ENCODE measurements at regions not wholly inside any gene's neighbourhood (a gene's known extent, or its start where the extent isn't known, plus 50 kb on each side); places are given as distances from the start of the nearest gene placed in this dataset.

DNA sequence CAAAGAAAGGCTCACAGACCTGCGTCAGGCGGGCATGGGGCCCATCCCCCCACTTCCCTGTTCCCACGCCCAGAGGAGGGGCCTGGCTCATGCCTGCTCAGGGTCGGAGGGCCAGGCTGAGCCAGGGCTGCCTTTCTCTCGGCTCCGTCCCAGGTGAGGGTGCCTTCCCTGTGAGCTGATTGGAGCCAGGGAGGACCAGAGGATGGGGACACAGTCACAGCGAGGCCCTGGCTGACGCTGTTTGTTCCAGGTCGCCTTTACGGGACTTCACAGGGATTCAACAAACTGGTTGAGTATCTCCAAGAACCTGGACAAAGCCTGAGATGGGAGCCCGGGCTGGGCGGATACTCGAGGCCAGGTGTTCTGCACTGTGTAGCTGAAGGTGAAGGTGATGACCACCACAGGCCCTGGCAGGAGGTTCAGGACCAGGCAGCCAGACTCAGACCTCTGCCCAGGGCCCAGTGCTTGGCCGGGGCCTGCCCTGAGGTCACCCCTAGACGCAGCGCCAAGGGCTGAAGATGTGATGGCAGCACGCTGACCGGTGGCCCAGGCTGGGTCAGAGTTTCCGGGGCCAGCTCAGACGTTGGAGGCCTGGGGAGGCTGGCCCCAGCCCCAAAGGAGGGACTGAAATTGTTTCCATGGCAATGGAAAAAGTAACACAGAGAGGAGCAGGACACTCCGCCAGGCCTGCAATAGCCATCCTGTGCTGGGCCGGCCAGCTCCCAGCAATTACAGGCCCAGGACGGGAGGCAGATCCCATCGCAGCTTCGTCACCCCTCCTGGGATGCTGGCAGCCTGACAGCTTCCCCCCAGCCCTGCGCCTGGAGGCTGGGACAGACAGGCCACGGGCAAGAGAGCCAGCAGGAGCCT, 65.3 kb upstream of the ADAMTS2 start:
- Histone ChIP-seq H3K27me3 (ENCODE audit: control insufficient read depth in 2 of 2, insufficient read depth in 2 of 2, low read length in 2 of 2) (no peaks in the 10 kb centered on the region), H3K79me2 (ENCODE audit: insufficient read depth, low read length) (no peaks in the 10 kb centered on the region), H3K4me2 (replicated peaks; ENCODE audit: extremely low read depth, low read length, poor library complexity, severe bottlenecking) (no peak overlapping the region), H3K27ac (ENCODE audit: low read depth in 1 of 2, low read length in 2 of 2) (no peak overlapping the region), H3K4me1 (ENCODE audit: control insufficient read depth in 1 of 2, insufficient read depth in 2 of 2, low read length in 2 of 2) (no peaks in the 10 kb centered on the region), H4K20me1 (ENCODE audit: insufficient read depth, low read length) (no peaks in the 10 kb centered on the region), H3K36me3 (replicated peaks in 1 of 2; ENCODE audit: control insufficient read depth in 1 of 2, insufficient read depth in 2 of 2, low read length in 2 of 2) (no peaks in the 10 kb centered on the region), H3K4me3 (replicated peaks in 1 of 3; ENCODE audit: low read depth in 2 of 3, low read length in 3 of 3) (no peak overlapping the region), H3K9ac (ENCODE audit: insufficient read depth, low read length, poor library complexity, severe bottlenecking) (no peak overlapping the region), H3K9me3 (replicated peaks in 1 of 2; ENCODE audit: control insufficient read depth in 1 of 2, insufficient read depth in 1 of 2, low read length in 2 of 2) (no peaks in the 10 kb centered on the region), H2AFZ (ENCODE audit: insufficient read depth, low read depth, low read length, poor library complexity, severe bottlenecking) (no peak overlapping the region)
- no peaks in the 10 kb centered on the region for H3K4me1 Mint-ChIP-seq
- no peak overlapping the region for H3K4me3 Mint-ChIP-seq
- H3K27ac Mint-ChIP-seq = no peak overlapping the region
- H3K36me3 Mint-ChIP-seq = no peaks in the 10 kb centered on the region
- peaks cover 4 to 5% (median 4%) of the 10 kb centered on the region in 3 donors for H3K27me3 Mint-ChIP-seq (ENCODE audit: low read depth in 3 of 3)
- peaks cover 0 to 4% (median 0%) of the 10 kb centered on the region in 7 donors for H3K9me3 Mint-ChIP-seq
- DNase-seq = peak in 1 of 3 donors; percentile 2
- intact Hi-C loops (cut with micrococcal nuclease) = no loop called here
- TF ChIP-seq, protein P1, sequence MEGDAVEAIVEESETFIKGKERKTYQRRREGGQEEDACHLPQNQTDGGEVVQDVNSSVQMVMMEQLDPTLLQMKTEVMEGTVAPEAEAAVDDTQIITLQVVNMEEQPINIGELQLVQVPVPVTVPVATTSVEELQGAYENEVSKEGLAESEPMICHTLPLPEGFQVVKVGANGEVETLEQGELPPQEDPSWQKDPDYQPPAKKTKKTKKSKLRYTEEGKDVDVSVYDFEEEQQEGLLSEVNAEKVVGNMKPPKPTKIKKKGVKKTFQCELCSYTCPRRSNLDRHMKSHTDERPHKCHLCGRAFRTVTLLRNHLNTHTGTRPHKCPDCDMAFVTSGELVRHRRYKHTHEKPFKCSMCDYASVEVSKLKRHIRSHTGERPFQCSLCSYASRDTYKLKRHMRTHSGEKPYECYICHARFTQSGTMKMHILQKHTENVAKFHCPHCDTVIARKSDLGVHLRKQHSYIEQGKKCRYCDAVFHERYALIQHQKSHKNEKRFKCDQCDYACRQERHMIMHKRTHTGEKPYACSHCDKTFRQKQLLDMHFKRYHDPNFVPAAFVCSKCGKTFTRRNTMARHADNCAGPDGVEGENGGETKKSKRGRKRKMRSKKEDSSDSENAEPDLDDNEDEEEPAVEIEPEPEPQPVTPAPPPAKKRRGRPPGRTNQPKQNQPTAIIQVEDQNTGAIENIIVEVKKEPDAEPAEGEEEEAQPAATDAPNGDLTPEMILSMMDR (IDR thresholded peaks at IDR 0.05) = no peak
- 97% methylated on average over 26 of the region's 27 CpGs for WGBS (ENCODE audit: insufficient coverage)

DNA sequence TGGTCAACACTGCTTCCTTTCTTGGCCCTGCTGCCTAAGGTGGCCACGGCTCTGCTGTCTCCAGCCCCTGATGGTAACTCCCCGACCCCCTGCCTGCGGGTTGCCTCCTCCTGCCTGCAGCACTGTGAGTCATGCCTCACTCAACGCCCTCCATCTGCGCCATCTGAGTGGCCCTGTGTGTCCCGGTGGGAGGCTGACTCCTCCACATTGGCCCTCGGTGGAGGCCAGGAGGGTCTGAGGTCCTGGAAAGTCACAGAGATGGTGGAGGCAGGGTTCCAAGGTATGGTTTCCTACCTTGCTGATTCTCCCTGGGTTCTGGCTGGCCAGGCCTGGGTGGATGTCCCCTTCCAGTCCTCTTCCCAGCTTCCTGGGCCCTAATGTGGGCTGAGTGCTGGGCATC, 64.5 kb upstream of the ADAMTS2 start:
- Mint-ChIP-seq H3K4me3 (no peak overlapping the region), H3K27me3 (ENCODE audit: low read depth in 3 of 3) (peaks cover under 1 to 4% (median 2%) of the 10 kb centered on the region in 3 donors), H3K4me1 (no peaks in the 10 kb centered on the region), H3K9me3 (peaks cover 0 to 4% (median 0%) of the 10 kb centered on the region in 7 donors), H3K27ac (no peak overlapping the region), H3K36me3 (no peaks in the 10 kb centered on the region)
- intact Hi-C loops (cut with micrococcal nuclease) = no loop called here
- DNase-seq = no peak
- Histone ChIP-seq H3K4me1 (ENCODE audit: control insufficient read depth in 1 of 2, insufficient read depth in 2 of 2, low read length in 2 of 2) (no peaks in the 10 kb centered on the region), H3K4me2 (replicated peaks; ENCODE audit: extremely low read depth, low read length, poor library complexity, severe bottlenecking) (no peak overlapping the region), H3K36me3 (replicated peaks in 1 of 2; ENCODE audit: control insufficient read depth in 1 of 2, insufficient read depth in 2 of 2, low read length in 2 of 2) (no peaks in the 10 kb centered on the region), H3K9ac (ENCODE audit: insufficient read depth, low read length, poor library complexity, severe bottlenecking) (no peak overlapping the region), H3K4me3 (replicated peaks in 1 of 3; ENCODE audit: low read depth in 2 of 3, low read length in 3 of 3) (no peak overlapping the region), H3K9me3 (replicated peaks in 1 of 2; ENCODE audit: control insufficient read depth in 1 of 2, insufficient read depth in 1 of 2, low read length in 2 of 2) (no peaks in the 10 kb centered on the region), H3K27me3 (ENCODE audit: control insufficient read depth in 2 of 2, insufficient read depth in 2 of 2, low read length in 2 of 2) (no peaks in the 10 kb centered on the region), H3K79me2 (ENCODE audit: insufficient read depth, low read length) (no peaks in the 10 kb centered on the region), H4K20me1 (ENCODE audit: insufficient read depth, low read length) (no peaks in the 10 kb centered on the region), H2AFZ (ENCODE audit: insufficient read depth, low read depth, low read length, poor library complexity, severe bottlenecking) (no peak overlapping the region), H3K27ac (ENCODE audit: low read depth in 1 of 2, low read length in 2 of 2) (no peak overlapping the region)
- TF ChIP-seq, protein P1 (IDR thresholded peaks at IDR 0.05) = no peak
- WGBS (ENCODE audit: insufficient coverage) = 90% methylated on average over 4 of the region's 7 CpGs

Data from CD14-positive monocyte (primary cell).